Choroid plexus epithelial cell (primary cell): ENCODE measurements at regions not wholly inside any gene's neighbourhood (a gene's known extent, or its start where the extent isn't known, plus 50 kb on each side); places are given as distances from the start of the nearest gene placed in this dataset.

ENCODE experiments used
- DNase-seq: peaks from one replicate; pipeline ENCODE4 v3.0.0-alpha.2; 2010; ENCODE audit warnings: low read depth
- H3K4me3 ChIP-seq: 2 replicates; pipeline ENCODE4 v1.5.1; 2011; ENCODE audit warnings: low read depth, mild to moderate bottlenecking, control low read depth, low read length, moderate library complexity
- TF ChIP-seq, protein P1 (sequence below): conservative IDR thresholded peaks from 2 replicates; pipeline ENCODE4 v1.5.1; 2011; ENCODE audit warnings: low read depth, mild to moderate bottlenecking, control low read depth, inconsistent platforms, low read length, moderate library complexity

DNA sequence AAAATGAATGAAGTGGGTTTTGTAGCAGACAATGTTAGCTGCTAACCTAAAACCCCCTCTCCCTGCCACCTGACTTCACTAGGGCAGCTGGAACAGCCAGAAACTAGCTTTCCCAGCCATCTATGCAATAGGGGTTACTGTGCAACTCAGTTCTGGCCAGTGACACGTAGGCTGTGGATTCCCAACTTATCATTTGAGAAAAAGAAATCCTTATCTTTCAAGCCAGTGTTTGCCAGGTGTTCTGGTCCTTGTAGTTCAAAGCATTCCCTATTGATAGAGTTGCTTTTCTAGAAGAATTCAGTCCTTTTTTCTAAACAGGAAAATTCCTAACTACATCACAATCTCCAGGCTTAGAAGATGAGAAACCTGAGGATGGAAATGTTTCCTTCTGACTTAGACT lies 144.5 kb upstream of the ELAC2 start:
- H3K4me3 ChIP-seq: no peak overlapping the region
- TF ChIP-seq, protein P1, sequence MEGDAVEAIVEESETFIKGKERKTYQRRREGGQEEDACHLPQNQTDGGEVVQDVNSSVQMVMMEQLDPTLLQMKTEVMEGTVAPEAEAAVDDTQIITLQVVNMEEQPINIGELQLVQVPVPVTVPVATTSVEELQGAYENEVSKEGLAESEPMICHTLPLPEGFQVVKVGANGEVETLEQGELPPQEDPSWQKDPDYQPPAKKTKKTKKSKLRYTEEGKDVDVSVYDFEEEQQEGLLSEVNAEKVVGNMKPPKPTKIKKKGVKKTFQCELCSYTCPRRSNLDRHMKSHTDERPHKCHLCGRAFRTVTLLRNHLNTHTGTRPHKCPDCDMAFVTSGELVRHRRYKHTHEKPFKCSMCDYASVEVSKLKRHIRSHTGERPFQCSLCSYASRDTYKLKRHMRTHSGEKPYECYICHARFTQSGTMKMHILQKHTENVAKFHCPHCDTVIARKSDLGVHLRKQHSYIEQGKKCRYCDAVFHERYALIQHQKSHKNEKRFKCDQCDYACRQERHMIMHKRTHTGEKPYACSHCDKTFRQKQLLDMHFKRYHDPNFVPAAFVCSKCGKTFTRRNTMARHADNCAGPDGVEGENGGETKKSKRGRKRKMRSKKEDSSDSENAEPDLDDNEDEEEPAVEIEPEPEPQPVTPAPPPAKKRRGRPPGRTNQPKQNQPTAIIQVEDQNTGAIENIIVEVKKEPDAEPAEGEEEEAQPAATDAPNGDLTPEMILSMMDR: no peak
- no peak for DNase-seq

DNA sequence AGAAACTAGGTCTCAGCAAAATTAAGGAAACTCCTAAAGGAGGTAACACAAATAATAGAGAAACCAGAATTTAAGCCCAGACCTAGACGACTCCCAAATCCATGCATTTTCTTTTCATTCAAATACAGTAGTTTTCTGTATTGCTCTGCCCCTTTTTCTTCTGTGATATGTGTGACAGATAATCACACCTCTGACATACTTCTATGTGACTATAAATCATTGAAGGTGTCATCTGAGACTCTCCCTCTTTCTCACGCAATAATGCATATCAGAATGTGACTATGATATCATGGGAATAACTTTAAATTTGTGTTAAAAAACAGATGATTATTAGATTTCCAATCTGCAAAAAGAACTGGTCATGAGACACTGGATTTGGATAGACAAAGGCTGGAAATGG lies 143.0 kb upstream of the ELAC2 start:
- H3K4me3 ChIP-seq: no peak overlapping the region
- TF ChIP-seq, protein P1: no peak
- DNase-seq: no peak

DNA sequence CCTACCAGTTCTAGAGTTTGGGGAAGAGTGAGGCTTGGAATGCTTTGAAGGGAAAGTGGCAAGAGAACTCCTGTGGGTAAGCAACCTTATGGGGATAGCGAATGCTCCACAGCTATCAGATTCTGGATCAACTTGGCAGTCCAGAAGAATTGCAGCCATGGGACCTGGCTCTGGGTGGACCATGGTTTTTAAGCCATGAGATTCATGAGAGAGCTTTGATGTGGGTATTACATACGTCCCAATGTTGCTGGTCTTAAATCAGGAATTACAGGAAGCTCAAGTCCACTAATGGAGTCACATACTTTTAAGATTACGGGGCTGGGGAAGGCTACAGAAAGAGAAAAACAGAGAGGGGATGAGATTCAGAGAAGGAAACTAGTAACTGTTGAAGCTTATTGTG lies 142.5 kb upstream of the ELAC2 start:
- H3K4me3 ChIP-seq: no peak overlapping the region
- TF ChIP-seq, protein P1: no peak
- no peak for DNase-seq

DNA sequence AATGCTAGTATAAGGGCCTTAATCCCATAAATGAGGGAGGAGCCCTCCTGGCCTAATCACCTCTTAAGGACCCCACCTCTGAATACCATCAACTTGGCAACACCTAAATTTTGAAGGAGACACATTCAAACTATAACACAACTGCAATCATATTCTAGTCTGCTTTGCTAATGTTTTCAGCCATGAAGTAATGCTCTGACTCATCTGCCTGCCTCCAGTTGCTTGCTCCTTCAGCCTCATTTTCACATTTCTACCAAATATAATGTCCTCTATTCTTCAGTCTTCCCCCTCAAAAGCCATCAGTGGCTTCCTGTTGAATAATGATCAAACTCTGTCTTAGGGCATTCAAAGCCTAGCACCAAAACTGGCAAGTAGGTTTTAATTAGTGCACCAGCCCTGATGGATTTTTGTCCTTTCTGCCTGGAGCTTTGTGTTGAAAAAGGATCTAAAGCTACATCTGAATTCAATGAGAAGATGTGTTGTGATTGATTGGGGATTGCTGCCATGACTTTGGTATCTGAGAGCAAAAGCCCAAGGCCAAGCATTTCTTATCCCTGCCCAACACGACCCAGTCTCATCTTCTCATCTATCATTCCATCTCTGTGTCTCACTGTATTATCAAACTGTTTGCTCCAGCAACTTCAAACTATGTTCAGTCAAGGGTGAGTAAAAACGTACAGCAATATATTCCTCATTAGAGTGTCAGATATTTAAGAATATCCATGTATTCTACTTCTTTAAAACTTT lies 140.8 kb upstream of the ELAC2 start:
- TF ChIP-seq, protein P1: no peak
- DNase-seq: no peak
- no peak overlapping the region for H3K4me3 ChIP-seq

DNA sequence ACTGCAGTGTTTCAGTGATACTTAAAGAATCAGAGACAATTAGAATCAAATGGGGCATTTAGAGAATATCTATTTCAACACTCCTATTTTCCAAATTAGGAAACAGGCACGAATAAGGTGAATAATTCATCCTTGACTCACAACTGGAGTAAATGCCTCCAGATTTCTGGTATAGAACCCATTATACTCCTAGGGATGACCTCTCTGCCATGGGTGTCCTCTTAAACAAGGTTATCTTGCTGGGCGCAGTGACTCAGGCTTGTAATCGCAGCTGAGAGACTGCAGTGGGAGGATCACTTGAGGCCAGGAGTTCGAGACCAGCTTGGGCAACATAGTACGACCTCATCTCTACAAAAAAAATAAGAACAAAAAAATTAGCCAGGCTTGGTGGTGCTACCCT lies 139.8 kb upstream of the ELAC2 start:
- TF ChIP-seq, protein P1: no peak
- H3K4me3 ChIP-seq: no peak overlapping the region
- DNase-seq: no peak

DNA sequence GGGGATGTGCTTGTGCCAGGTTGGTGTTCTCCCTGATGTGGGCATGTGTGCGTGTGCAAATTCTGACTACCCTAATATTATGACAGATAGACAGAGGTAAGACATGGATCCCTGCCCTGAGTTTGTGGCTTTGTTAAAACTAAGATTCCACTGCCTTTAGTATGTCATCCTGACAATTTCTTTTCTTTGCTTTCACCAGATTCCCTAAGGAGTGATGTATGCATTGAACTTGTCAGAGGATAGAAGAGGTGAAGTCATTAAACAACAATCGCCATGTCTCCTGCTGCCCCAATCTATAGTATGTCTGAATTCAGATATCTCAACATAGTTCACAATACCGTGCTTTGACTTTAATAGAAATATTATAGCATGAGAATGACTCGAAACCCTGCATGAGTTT lies 137.1 kb upstream of the ELAC2 start:
- DNase-seq: no peak
- H3K4me3 ChIP-seq: no peak overlapping the region
- TF ChIP-seq, protein P1: no peak

DNA sequence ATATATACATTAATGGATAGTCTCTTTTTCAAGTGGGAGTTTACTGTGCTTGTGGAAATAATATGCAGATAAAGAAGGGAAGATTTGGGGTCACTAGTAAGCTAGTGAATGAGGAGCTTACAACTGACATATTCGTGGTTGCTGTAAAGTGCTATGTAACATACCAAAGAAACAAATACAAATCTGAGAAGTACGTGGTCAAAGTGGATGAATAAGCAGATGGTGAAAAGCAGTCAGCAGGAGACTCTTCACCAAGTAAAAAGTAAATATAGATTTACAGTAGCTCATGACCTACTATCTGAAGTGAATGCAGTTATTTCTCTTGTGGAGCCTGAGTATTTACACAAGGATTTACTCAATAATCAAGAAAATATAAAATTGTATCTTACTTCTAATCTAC lies 136.6 kb upstream of the ELAC2 start:
- TF ChIP-seq, protein P1: no peak
- no peak for DNase-seq

More for the DNA sequence above, 136.6 kb upstream of the ELAC2 start:
- H3K4me3 ChIP-seq: no peak overlapping the region
